Ascending aorta (tissue), 2 donors: ENCODE measurements at regions not wholly inside any gene's neighbourhood (a gene's known extent, or its start where the extent isn't known, plus 50 kb on each side); places are given as distances from the start of the nearest gene placed in this dataset.
"Not testable (repeated sequence)": the region's sequence is repeated elsewhere in the genome, so short reads cannot be mapped to it uniquely, and the experiment has no call there.

Experiments
- DNase-seq, 2 donors: peaks; one replicate each; pipeline ENCODE4 v3.0.0-alpha.2; 2019; ENCODE audit warnings: low spot score in 2 of 2
- H3K27ac ChIP-seq, 2 donors: fragments of 200-600 bp; sonication (generic); one replicate each; pipeline ENCODE4 v1.5.1; 2016 to 2017; ENCODE audit warnings: mild to moderate bottlenecking in 1 of 2
- H3K27me3 ChIP-seq: fragments of 200-600 bp; sonication (generic); one replicate; pipeline ENCODE4 v1.5.1; 2017
- H3K36me3 ChIP-seq, 2 donors: fragments of 200-600 bp; sonication (generic); one replicate each; pipeline ENCODE4 v1.5.1; 2016
- H3K4me1 ChIP-seq, 2 donors: fragments of 200-600 bp; sonication (generic); one replicate each; pipeline ENCODE4 v1.5.1; 2016 to 2017; ENCODE audit warnings: mild to moderate bottlenecking in 1 of 2
- H3K4me3 ChIP-seq, 2 donors: fragments of 200-600 bp; sonication (generic); one replicate each; pipeline ENCODE4 v1.5.1; 2016 to 2017; ENCODE audit warnings: mild to moderate bottlenecking in 1 of 2
- H3K9me3 ChIP-seq, 2 donors: fragments of 200-600 bp; sonication (generic); one replicate each; pipeline ENCODE4 v1.5.1; 2016
- intact Hi-C: fragments of 100-400 bp; cut with DNase I; formaldehyde crosslinking; loops from one replicate; pipeline ENCODE4 v1.15.1; 2023
- TF ChIP-seq, protein P1 (sequence below), 3 experiments: fragments of 200-600 bp in 2 of 3; fragments of 450-650 bp in 1 of 3; sonication (generic) in 2 of 3; IDR thresholded peaks; one replicate each; pipeline ENCODE4 v1.5.1; 2016 to 2019; ENCODE audit warnings: antibody characterized with exemption in 3 of 3, mild to moderate bottlenecking in 1 of 3, moderate library complexity in 1 of 3

DNA sequence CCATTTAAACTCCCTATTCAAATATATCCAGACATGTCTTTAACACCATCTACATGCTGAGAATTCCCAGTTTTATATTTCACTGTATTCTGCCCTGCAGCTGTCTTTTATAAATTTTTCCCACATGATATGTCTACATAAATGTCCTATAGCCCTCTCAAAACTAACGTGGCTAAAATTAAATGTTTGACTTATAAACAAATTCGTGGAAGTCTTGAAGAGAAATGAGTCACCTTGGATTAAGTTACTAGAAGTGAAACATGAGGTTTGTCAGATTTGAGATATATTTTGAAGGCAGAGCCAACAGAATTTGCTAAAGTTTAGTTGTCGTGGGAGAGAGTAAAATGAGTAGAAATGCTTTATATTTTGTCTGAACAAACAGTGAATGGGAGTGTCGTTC lies 386.9 kb upstream of the CNTNAP2 start:
- Histone ChIP-seq H3K27me3 (no peaks in the 10 kb centered on the region), H3K9me3 (no peaks in the 10 kb centered on the region), H3K27ac (no peak overlapping the region), H3K4me3 (no peak overlapping the region), H3K4me1 (no peaks in the 10 kb centered on the region), H3K36me3 (no peaks in the 10 kb centered on the region)
- intact Hi-C loops = no loop called here
- TF ChIP-seq, protein P1, sequence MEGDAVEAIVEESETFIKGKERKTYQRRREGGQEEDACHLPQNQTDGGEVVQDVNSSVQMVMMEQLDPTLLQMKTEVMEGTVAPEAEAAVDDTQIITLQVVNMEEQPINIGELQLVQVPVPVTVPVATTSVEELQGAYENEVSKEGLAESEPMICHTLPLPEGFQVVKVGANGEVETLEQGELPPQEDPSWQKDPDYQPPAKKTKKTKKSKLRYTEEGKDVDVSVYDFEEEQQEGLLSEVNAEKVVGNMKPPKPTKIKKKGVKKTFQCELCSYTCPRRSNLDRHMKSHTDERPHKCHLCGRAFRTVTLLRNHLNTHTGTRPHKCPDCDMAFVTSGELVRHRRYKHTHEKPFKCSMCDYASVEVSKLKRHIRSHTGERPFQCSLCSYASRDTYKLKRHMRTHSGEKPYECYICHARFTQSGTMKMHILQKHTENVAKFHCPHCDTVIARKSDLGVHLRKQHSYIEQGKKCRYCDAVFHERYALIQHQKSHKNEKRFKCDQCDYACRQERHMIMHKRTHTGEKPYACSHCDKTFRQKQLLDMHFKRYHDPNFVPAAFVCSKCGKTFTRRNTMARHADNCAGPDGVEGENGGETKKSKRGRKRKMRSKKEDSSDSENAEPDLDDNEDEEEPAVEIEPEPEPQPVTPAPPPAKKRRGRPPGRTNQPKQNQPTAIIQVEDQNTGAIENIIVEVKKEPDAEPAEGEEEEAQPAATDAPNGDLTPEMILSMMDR (IDR thresholded peaks at IDR 0.05) = no peak
- DNase-seq = no peak

DNA sequence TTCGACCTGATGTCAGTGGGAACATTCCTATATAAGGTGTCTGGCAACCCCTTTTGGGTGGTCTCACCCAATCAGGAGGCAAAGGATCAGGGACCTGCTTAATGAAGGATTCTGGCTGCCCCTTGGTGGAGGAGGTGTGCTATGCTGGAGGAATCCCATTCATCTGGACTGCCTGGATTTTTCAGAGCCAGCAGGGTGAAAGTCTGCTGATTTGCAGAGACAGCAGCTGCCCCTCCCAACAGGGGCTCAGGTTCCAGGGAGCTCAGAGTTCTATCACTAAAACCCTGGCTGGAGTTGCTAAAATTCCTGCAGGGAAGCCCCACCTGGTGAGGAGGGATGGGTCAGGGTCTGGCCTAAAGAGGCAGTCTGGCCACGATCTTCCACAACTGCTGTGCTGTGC lies 398.5 kb upstream of the CNTNAP2 start:
- Histone ChIP-seq H3K9me3 (no peaks in the 10 kb centered on the region), H3K27me3 (no peaks in the 10 kb centered on the region), H3K27ac (no peak overlapping the region), H3K4me1 (no peaks in the 10 kb centered on the region), H3K4me3 (no peak overlapping the region), H3K36me3 (no peaks in the 10 kb centered on the region)
- no peak for DNase-seq
- intact Hi-C loops = no loop called here
- TF ChIP-seq, protein P1 (IDR thresholded peaks at IDR 0.05) = no peak

DNA sequence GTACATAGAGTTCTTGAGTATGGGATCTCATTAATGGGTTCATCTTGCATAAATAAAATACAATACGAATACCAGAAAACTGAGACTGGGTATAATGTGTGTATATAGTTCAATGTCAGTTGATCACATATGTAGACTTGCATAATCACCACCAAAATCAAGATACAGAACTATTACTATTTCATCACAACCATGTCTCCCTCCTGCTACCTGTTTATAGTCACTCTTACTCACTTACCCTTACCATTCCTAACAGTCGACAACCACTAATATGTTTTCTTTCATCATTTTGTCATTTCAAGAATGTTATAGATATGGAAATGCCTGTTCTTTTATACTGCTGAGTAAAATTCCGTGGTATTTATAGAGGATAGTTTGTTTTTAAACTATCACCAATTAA lies 416.1 kb upstream of the CNTNAP2 start:
- H3K27me3 ChIP-seq = no peaks in the 10 kb centered on the region
- no peak overlapping the region for H3K4me3 ChIP-seq
- H3K36me3 ChIP-seq = no peaks in the 10 kb centered on the region
- no peaks in the 10 kb centered on the region for H3K9me3 ChIP-seq
- intact Hi-C loops = no loop called here
- H3K4me1 ChIP-seq = no peaks in the 10 kb centered on the region
- H3K27ac ChIP-seq = no peak overlapping the region
- TF ChIP-seq, protein P1 (IDR thresholded peaks at IDR 0.05) = no peak
- DNase-seq = no peak

DNA sequence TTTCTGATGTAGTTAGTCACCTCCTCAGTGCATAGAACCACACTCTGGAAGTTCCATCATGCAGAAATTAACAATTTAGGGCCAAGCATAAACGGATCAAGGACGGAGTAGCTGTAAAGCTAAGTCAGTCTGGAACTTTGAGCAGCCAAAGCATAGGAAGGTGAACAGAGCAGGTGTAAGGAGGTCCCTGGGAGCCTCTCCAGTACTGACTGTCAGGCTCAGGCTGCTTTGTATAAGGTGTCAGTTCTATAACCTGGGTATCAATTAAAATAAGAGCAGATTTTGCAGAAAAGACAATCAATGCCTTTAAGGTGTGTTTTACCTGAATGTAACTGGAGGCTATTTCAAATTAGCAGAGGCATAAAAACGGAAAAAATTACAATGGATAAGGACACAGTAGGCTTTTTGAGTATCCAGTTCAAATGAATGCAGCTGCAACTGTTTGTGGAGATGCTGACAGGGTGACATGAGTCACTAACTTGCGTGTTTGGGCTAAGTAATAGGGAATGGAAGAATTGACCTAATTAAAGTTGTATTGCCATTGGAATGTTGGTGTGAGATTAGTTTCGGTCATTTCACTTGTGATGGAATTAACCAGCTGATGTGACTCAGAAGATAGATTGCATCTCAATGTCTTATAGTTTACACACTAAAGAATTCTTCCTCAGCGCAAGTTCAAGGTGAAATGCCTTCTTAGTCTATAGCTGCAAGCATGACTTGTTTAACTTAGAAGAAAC lies 417.9 kb upstream of the CNTNAP2 start:
- no peaks in the 10 kb centered on the region for H3K27me3 ChIP-seq
- no peaks in the 10 kb centered on the region for H3K36me3 ChIP-seq
- no peak overlapping the region for H3K27ac ChIP-seq
- TF ChIP-seq, protein P1 (IDR thresholded peaks at IDR 0.05) = no peak
- intact Hi-C loops = no loop called here
- H3K9me3 ChIP-seq = no peaks in the 10 kb centered on the region
- H3K4me3 ChIP-seq = no peak overlapping the region
- no peaks in the 10 kb centered on the region for H3K4me1 ChIP-seq
- DNase-seq = no peak

DNA sequence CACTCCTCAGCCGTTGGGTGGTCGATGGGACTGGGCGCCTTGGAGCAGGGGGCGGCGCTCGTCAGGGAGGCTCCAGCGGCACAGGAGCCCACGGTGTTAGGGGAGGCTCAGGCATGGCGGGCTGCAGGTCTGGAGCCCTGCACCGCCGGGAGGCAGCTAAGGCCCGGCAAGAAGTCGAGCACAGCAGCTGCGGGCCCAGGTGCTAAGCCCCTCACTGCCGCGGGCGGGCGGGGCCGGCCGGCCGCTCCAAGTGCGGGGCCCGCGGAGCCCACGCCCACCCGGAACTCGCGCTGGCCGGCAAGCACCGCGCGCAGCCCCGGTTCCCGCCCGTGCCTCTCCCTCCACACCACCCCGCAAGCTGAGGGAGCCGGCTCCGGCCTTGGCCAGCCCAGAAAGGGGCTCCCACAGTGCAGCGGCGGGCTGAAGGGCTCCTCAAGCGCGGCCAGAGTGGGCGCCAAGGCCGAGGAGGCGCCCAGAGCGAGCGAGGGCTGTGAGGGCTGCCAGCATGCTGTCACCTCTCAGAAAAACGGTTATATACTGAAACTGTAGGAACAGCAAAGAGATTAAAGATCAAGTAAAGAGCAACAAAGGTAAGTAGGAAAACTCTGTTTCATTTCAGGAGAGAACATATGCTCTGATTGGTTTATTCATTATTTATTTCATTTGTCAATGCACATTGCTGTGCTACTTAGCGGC lies 419.0 kb upstream of the CNTNAP2 start:
- H3K9me3 ChIP-seq, H3K4me1 ChIP-seq, intact Hi-C loops, H3K27me3 ChIP-seq, H3K4me3 ChIP-seq, DNase-seq, H3K36me3 ChIP-seq, H3K27ac ChIP-seq: not testable (repeated sequence)

DNA sequence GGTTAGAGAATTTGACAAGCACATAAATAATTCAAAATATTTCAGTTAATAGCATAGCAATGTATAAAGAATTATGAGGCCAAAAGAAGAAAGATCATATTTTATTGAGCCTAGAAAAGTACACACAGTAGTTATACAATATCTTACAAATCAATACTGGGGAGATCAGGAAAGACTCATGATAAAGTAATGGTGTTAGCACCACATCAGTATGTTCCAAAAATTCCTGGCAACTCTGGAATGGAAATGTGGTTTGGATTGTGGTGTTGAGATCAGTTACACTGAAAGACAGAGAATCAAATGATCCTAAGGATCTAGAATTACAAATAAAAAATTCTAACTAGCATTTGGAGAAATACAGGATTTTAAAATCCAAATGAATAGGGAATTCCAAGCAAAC lies 420.5 kb upstream of the CNTNAP2 start:
- H3K27ac ChIP-seq = no peak overlapping the region
- H3K4me3 ChIP-seq = no peak overlapping the region
- TF ChIP-seq, protein P1 (IDR thresholded peaks at IDR 0.05) = no peak
- no peaks in the 10 kb centered on the region for H3K4me1 ChIP-seq
- DNase-seq = no peak
- H3K27me3 ChIP-seq = no peaks in the 10 kb centered on the region
- intact Hi-C loops = no loop called here
- H3K36me3 ChIP-seq = no peaks in the 10 kb centered on the region
- H3K9me3 ChIP-seq = no peaks in the 10 kb centered on the region
